Superior temporal gyrus (tissue), 1 donor: ENCODE measurements at regions not wholly inside any gene's neighbourhood (a gene's known extent, or its start where the extent isn't known, plus 50 kb on each side); places are given as distances from the start of the nearest gene placed in this dataset.

Experiments
- DNase-seq: peaks from one replicate; pipeline ENCODE4 v3.0.0-alpha.2; 2016; ENCODE audit errors: extremely low spot score

DNA sequence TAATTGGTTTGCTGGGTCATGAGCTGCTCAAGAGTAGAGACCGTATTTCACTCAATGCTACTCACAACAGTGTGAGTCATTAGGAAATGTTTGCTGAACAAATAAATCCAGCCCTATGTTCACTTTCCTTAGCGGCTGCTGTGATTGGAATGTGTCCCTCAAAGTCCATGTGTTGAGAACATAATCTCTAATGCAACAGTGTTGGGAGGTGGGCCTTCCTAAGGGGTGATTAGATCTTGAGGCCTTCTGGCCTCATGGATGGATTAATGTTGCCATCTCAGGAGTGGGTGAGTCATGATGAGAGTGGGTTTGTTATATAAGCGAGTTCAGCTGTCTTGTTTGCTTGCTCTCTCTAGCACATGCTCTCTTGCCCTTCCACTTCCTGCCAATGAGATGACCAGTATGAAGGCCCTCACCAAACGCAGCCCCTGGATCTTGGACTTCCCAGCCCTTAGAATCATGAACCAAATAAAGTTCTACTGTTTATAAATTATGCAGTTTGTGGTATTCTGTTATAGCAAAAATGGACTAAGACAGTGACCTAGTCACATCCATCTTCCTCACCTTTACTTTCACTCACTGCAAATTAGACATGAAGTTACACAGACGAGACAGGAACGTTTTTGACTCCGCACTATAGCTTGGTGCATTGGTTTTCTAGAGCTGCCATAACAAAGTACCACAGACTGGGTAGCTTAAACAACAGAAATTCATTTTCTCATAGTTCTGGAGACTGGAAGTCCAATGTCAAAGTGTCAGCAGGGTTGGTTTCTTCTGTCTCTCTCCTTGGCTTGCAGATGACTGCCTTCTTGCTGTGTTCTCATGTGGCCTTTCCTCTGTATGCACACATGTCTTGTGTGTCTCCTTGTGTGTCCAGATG, 50.9 kb upstream of the FAM169A start:
- no peak for DNase-seq
